ENCODE measurements at regions not wholly inside any gene's neighbourhood (a gene's known extent, or its start where the extent isn't known, plus 50 kb on each side); places are given as distances from the start of the nearest gene placed in this dataset.

- TF ChIP-seq CTCF (IDR thresholded peaks at IDR 0.05) (no peak), EP300 (IDR thresholded peaks at IDR 0.05) (no peak), POLR2AphosphoS5 (IDR thresholded peaks at IDR 0.05) (no peak), POLR2A (IDR thresholded peaks at IDR 0.05; ENCODE audit: low read depth) (no peak)
Measured at GRCh38 chr6:40799296-40800140, 212.4 kb upstream of the LRFN2 start.
